Stimulated activated CD8-positive, alpha-beta memory T cell treated with anti-CD3 and anti-CD28 coated beads, Interleukin-7, amount 100 ng/mL, for 48 hours (primary cell): ENCODE measurements at regions not wholly inside any gene's neighbourhood (a gene's known extent, or its start where the extent isn't known, plus 50 kb on each side); places are given as distances from the start of the nearest gene placed in this dataset.

ENCODE experiments used
- DNase-seq, 2 donors: peaks; one replicate each; pipeline ENCODE4 v3.0.0-alpha.2; 2020; ENCODE audit warnings: low read depth in 1 of 2; ENCODE audit errors: extremely low read depth in 1 of 2

GRCh38 chr5:174189654-174190541, 144.4 kb downstream of the NSG2 start:
- DNase-seq, result no peak

GRCh38 chr5:174191076-174191475, 145.6 kb downstream of the NSG2 start:
- DNase-seq, result no peak

GRCh38 chr5:174191850-174192655, 146.5 kb downstream of the NSG2 start:
- no peak for DNase-seq

- no peak for DNase-seq
These were observed 147.4 kb downstream of the NSG2 start for GRCh38 chr5:174192901-174193300.

- DNase-seq, result no peak
These were observed 150.0 kb downstream of the NSG2 start for GRCh38 chr5:174195517-174195916.

GRCh38 chr5:174197929-174198328, 152.4 kb downstream of the NSG2 start:
- no peak for DNase-seq

- DNase-seq, result no peak
These were observed 153.0 kb downstream of the NSG2 start for GRCh38 chr5:174198541-174198940.

- no peak for DNase-seq
These were observed 157.5 kb downstream of the NSG2 start for GRCh38 chr5:174202996-174203395.

GRCh38 chr5:174204535-174205313, 159.2 kb downstream of the NSG2 start:
- no peak for DNase-seq

- DNase-seq, result no peak
These were observed 160.4 kb downstream of the NSG2 start for GRCh38 chr5:174205939-174206338.

- no peak for DNase-seq
These were observed 165.2 kb downstream of the NSG2 start for GRCh38 chr5:174210596-174211276.

- no peak for DNase-seq
These were observed 165.7 kb downstream of the NSG2 start for GRCh38 chr5:174211277-174211626.

GRCh38 chr5:174217527-174217926, 172.0 kb downstream of the NSG2 start:
- DNase-seq, result no peak

GRCh38 chr5:174218162-174218561, 172.7 kb downstream of the NSG2 start:
- no peak for DNase-seq

- DNase-seq, result no peak
These were observed 174.9 kb downstream of the NSG2 start for GRCh38 chr5:174220417-174220816.

- DNase-seq, result no peak
These were observed 175.9 kb downstream of the NSG2 start for GRCh38 chr5:174221436-174221835.

- no peak for DNase-seq
These were observed 176.4 kb downstream of the NSG2 start for GRCh38 chr5:174221946-174222345.

- no peak for DNase-seq
These were observed 177.4 kb downstream of the NSG2 start for GRCh38 chr5:174222891-174223290.

- DNase-seq, result no peak
These were observed 177.8 kb downstream of the NSG2 start for GRCh38 chr5:174223355-174223754.

- no peak for DNase-seq
These were observed 183.6 kb downstream of the NSG2 start for GRCh38 chr5:174229068-174229467.
